Colonic mucosa (tissue), 4 donors: ENCODE measurements at regions not wholly inside any gene's neighbourhood (a gene's known extent, or its start where the extent isn't known, plus 50 kb on each side); places are given as distances from the start of the nearest gene placed in this dataset.

ENCODE experiments used
- DNase-seq: peaks from one replicate; pipeline ENCODE4 v3.0.0-alpha.2; 2020
- H3K27ac ChIP-seq: fragments of 200-600 bp; one replicate; pipeline ENCODE4 v1.8.0; 2021
- H3K27me3 ChIP-seq: fragments of 200-600 bp; one replicate; pipeline ENCODE4 v1.8.0; 2021
- H3K36me3 ChIP-seq: fragments of 200-600 bp; one replicate; pipeline ENCODE4 v1.8.0; 2021
- H3K4me1 ChIP-seq: fragments of 200-600 bp; one replicate; pipeline ENCODE4 v1.8.0; 2021; ENCODE audit warnings: mild to moderate bottlenecking
- H3K4me3 ChIP-seq: fragments of 200-600 bp; one replicate; pipeline ENCODE4 v1.8.0; 2021
- H3K9ac ChIP-seq, 2 donors: one replicate each; pipeline ENCODE4 v1.7.0; 2013; ENCODE audit warnings: control low read depth in 2 of 2, low read depth in 2 of 2, low read length in 2 of 2
- H3K9me3 ChIP-seq: fragments of 200-600 bp; one replicate; pipeline ENCODE4 v1.8.0; 2021
- CTCF ChIP-seq: fragments of 200-600 bp; IDR thresholded peaks from one replicate; pipeline ENCODE4 v1.8.0; 2022; ENCODE audit warnings: antibody characterized with exemption, mild to moderate bottlenecking
- intact Hi-C: fragments of 100-400 bp; cut with DNase I; formaldehyde crosslinking; loops from one replicate; pipeline ENCODE4 v1.14.1; 2022
- donor health status: healthy.
- donor health status: DM: no; HTN: no; CAD: no.
- donor health status: DM: no; HTN: no; CAD: no.

GRCh38 chr2:217328622-217328978 lies 468.7 kb upstream of the TNP1 start:
- no peak for DNase-seq
- no peaks in the 10 kb centered on the region for H3K36me3 ChIP-seq
- TF ChIP-seq CTCF, result no peak
- no peaks in the 10 kb centered on the region for H3K9me3 ChIP-seq
- intact Hi-C loops, result no loop called here
- no peaks in the 10 kb centered on the region for H3K4me1 ChIP-seq
- no peaks in the 10 kb centered on the region for H3K27me3 ChIP-seq
- H3K9ac ChIP-seq, result no peak overlapping the region
- H3K27ac ChIP-seq, result no peak overlapping the region
- no peak overlapping the region for H3K4me3 ChIP-seq

DNA sequence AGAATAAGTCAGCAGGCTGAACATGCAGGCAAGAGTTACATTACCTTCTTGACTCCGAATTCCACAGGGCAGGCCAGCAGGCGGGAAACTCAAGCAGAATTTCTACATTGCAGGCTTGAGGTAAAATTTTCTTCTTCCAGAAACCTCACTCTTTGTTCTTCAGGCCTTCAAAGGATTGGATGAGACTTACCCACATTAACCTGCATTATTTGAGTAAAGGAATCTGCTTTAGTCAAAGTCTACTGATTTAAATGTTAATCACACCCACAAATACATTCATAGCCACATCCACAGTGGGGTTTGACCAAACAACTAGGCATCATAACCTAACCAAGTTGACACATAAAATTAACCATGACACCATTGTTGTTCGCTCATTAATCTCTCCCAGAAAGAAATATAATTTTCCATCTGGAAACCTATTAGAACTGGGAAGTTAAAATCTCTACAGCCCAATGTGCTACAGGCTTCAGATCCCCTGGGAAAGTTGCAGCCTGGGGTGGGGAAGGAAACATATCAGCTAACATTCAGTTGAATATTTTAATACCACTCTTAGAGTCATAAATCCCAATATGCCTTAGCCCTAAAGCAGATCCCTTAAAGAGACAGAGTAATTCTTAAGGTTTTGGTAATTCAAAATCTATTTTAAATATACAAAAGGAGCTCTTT lies 468.2 kb upstream of the TNP1 start:
- H3K9ac ChIP-seq, result no peak overlapping the region
- intact Hi-C loops, result no loop called here
- H3K9me3 ChIP-seq, result no peaks in the 10 kb centered on the region
- H3K4me3 ChIP-seq, result no peak overlapping the region
- no peaks in the 10 kb centered on the region for H3K27me3 ChIP-seq
- no peaks in the 10 kb centered on the region for H3K36me3 ChIP-seq
- no peak for TF ChIP-seq CTCF
- DNase-seq, result no peak
- H3K4me1 ChIP-seq, result no peaks in the 10 kb centered on the region
- no peak overlapping the region for H3K27ac ChIP-seq

DNA sequence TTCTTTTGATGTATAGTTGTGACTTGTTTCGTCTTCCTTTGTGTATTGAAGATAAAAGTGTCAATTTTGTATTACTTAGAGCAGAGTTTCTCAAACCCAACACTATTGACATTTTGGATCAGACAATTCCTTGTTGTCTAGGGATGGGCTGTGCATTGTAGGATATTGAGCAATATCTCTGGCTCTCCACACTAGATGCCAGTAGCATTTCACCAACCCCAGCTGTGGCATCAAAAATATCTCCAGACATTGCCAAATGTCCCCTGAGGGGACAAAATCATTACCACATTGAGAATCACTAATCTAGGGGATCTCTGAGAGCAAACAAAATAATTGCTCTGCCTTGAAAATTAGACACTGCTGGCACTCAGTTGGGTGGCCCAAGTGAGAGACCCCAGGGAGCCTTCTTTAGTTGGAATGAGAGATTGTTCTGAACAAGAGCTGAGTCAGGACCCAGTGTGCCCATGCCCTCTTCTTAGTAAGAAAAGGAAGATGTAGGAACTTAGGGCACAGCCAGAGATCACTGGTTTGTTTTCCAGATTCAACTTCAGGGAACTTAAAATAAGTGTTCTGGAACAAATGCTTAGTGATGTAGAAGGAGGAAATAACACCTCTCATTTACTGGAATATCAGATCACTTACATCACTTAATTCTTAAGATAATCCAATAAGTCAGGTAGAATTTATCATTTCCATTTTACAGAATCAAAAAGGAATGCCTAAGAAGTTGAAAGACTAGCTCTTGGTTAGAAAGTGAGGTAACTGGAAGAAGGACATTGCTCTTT lies 466.6 kb upstream of the TNP1 start:
- TF ChIP-seq CTCF, result no peak
- DNase-seq, result no peak
- Histone ChIP-seq H3K36me3 (no peaks in the 10 kb centered on the region), H3K27ac (no peak overlapping the region), H3K27me3 (no peaks in the 10 kb centered on the region), H3K9ac (no peak overlapping the region), H3K4me1 (no peaks in the 10 kb centered on the region), H3K9me3 (no peaks in the 10 kb centered on the region), H3K4me3 (no peak overlapping the region)
- intact Hi-C loops, result no loop called here

GRCh38 chr2:217325816-217326215 lies 466.0 kb upstream of the TNP1 start:
- H3K27ac ChIP-seq, result no peak overlapping the region

GRCh38 chr2:217325251-217325650 lies 465.4 kb upstream of the TNP1 start:
- no peak for TF ChIP-seq CTCF
- Histone ChIP-seq H3K9ac (no peak overlapping the region), H3K4me1 (no peaks in the 10 kb centered on the region), H3K36me3 (no peaks in the 10 kb centered on the region), H3K27me3 (no peaks in the 10 kb centered on the region), H3K4me3 (no peak overlapping the region), H3K9me3 (no peaks in the 10 kb centered on the region), H3K27ac (no peak overlapping the region)
- DNase-seq, result no peak
- intact Hi-C loops, result no loop called here

More at GRCh38 chr2:217325816-217326215, 466.0 kb upstream of the TNP1 start:
- H3K9ac ChIP-seq, result no peak overlapping the region
- H3K36me3 ChIP-seq, result no peaks in the 10 kb centered on the region
- DNase-seq, result no peak
- H3K4me3 ChIP-seq, result no peak overlapping the region
- no peaks in the 10 kb centered on the region for H3K27me3 ChIP-seq
- intact Hi-C loops, result no loop called here
- H3K4me1 ChIP-seq, result no peaks in the 10 kb centered on the region
- no peak for TF ChIP-seq CTCF
- no peaks in the 10 kb centered on the region for H3K9me3 ChIP-seq
